OCI-LY7 (cell line): ENCODE measurements at regions not wholly inside any gene's neighbourhood (a gene's known extent, or its start where the extent isn't known, plus 50 kb on each side); places are given as distances from the start of the nearest gene placed in this dataset.

Experiments
- BruUV-seq: library from RNA; stranded (reverse); fragments of 400-500 nt; replicated peaks from 2 replicates; lab custom pipeline; 2021; lab: Mats Ljungman, UMichigan
- CTCF ChIA-PET: fragments of 300-600 bp; sonication (Branson Sonifier 250); formaldehyde crosslinking; loops from one replicate; lab custom pipeline; 2022; ENCODE audit warnings: antibody characterized with exemption; ENCODE audit not compliant: unreplicated experiment; lab: Charles Lee
- POLR2A ChIA-PET: fragments of 300-600 bp; sonication (Branson Sonifier 250); formaldehyde crosslinking; loops from one replicate; lab custom pipeline; 2022; ENCODE audit warnings: antibody characterized with exemption; lab: Charles Lee
- DNase-seq: peaks from one replicate; pipeline ENCODE4 v3.0.0-alpha.2; 2015; ENCODE audit warnings: low spot score
- H2AFZ ChIP-seq: fragments of 200-600 bp; sonication (generic), shearing (Covaris generic); 2 replicates; pipeline ENCODE4 v1.6.1; 2014; ENCODE audit warnings: mild to moderate bottlenecking, antibody characterized with exemption, low read length, moderate library complexity
- H3K27ac ChIP-seq: fragments of 200-600 bp; sonication (generic); 2 replicates; pipeline ENCODE4 v1.5.1; 2014; ENCODE audit warnings: mixed run types, low read depth, mild to moderate bottlenecking, moderate library complexity, low read length, inconsistent platforms; ENCODE audit not compliant: poor library complexity, severe bottlenecking
- H3K36me3 ChIP-seq: fragments of 200-600 bp; sonication (generic); 2 replicates; pipeline ENCODE4 v1.6.1; 2014; ENCODE audit warnings: mild to moderate bottlenecking, antibody characterized with exemption, low read length, moderate library complexity, mixed read lengths; ENCODE audit not compliant: insufficient read depth
- H3K4me1 ChIP-seq: fragments of 200-600 bp; sonication (generic); 2 replicates; pipeline ENCODE4 v1.5.1; 2014; ENCODE audit warnings: mild to moderate bottlenecking, low read length; ENCODE audit not compliant: insufficient read depth, poor library complexity, severe bottlenecking
- H3K4me2 ChIP-seq: fragments of 200-600 bp; sonication (generic); 2 replicates; pipeline ENCODE4 v1.6.1; 2014; ENCODE audit warnings: mild to moderate bottlenecking, low read length
- H3K4me3 ChIP-seq: fragments of 200-600 bp; sonication (generic); 2 replicates; pipeline ENCODE4 v1.5.1; 2014; ENCODE audit warnings: mild to moderate bottlenecking, low read depth, low read length; ENCODE audit not compliant: poor library complexity, severe bottlenecking
- H3K79me2 ChIP-seq: fragments of 200-600 bp; sonication (generic); 2 replicates; pipeline ENCODE4 v1.6.1; 2016; ENCODE audit warnings: low read depth, mild to moderate bottlenecking, low read length, moderate library complexity, mixed read lengths; ENCODE audit not compliant: insufficient read depth
- H3K9me2 ChIP-seq: fragments of 200-600 bp; sonication (generic); 2 replicates; pipeline ENCODE4 v1.6.1; 2016; ENCODE audit warnings: mild to moderate bottlenecking, low read length, mixed read lengths; ENCODE audit not compliant: insufficient read depth
- H3K9me3 ChIP-seq: fragments of 200-600 bp; sonication (generic); 2 replicates; pipeline ENCODE4 v1.6.1; 2014; ENCODE audit warnings: mild to moderate bottlenecking, mixed run types, low read length, mixed read lengths
- H4K20me1 ChIP-seq: fragments of 200-600 bp; sonication (generic); 2 replicates; pipeline ENCODE4 v1.6.1; 2014; ENCODE audit warnings: mild to moderate bottlenecking, antibody characterized with exemption, low read length, moderate library complexity, mixed read lengths; ENCODE audit not compliant: insufficient read depth
- EZH2phosphoT487 ChIP-seq: fragments of 200-600 bp; sonication (generic); IDR thresholded peaks from 2 replicates; pipeline ENCODE4 v1.6.1; 2018; ENCODE audit warnings: low read depth, borderline replicate concordance, mild to moderate bottlenecking, mixed run types, antibody characterized with exemption, low read length, moderate library complexity, mixed read lengths
- intact Hi-C: fragments of 100-400 bp; cut with micrococcal nuclease; formaldehyde crosslinking; loops from one replicate; pipeline ENCODE4 v1.10.0; 2022; ENCODE audit not compliant: unreplicated experiment
- TF ChIP-seq, protein P1 (sequence below): fragments of 200-600 bp; sonication (generic); conservative IDR thresholded peaks from 2 replicates; pipeline ENCODE4 v1.5.1; 2014; ENCODE audit warnings: mild to moderate bottlenecking, antibody characterized with exemption, low read length, moderate library complexity, mixed read lengths

DNA sequence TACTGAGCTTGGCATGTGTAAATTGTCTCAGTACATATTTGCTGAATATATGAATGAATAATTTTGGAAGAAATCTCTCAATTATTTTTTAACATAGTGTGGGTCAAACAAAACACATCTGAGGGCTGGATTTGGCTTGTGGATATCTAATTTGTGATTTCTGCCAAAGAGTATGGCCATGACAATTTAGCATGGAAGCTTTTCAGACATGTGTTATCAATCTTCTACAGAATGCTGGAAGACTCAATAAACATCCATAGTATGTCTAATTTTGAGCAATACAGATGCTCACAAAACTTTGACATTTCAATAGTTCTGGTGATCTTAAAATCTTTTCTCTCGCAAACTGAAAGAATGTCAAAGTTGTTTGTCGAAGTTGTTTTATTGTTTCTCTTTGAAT is 214.1 kb upstream of the ANKH start:
- ChIA-PET CTCF (no interaction called here), POLR2A (no interaction called here)
- Histone ChIP-seq H3K4me2 (no peak overlapping the region), H2AFZ (no peak overlapping the region), H3K4me3 (no peak overlapping the region), H3K79me2 (no peaks in the 10 kb centered on the region), H3K36me3 (no peaks in the 10 kb centered on the region), H3K27ac (no peak overlapping the region), H3K9me3 (no peaks in the 10 kb centered on the region), H3K4me1 (no peaks in the 10 kb centered on the region), H4K20me1 (no peaks in the 10 kb centered on the region), H3K9me2 (no peaks in the 10 kb centered on the region)
- TF ChIP-seq, protein P1, sequence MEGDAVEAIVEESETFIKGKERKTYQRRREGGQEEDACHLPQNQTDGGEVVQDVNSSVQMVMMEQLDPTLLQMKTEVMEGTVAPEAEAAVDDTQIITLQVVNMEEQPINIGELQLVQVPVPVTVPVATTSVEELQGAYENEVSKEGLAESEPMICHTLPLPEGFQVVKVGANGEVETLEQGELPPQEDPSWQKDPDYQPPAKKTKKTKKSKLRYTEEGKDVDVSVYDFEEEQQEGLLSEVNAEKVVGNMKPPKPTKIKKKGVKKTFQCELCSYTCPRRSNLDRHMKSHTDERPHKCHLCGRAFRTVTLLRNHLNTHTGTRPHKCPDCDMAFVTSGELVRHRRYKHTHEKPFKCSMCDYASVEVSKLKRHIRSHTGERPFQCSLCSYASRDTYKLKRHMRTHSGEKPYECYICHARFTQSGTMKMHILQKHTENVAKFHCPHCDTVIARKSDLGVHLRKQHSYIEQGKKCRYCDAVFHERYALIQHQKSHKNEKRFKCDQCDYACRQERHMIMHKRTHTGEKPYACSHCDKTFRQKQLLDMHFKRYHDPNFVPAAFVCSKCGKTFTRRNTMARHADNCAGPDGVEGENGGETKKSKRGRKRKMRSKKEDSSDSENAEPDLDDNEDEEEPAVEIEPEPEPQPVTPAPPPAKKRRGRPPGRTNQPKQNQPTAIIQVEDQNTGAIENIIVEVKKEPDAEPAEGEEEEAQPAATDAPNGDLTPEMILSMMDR = no peak
- TF ChIP-seq EZH2phosphoT487 = no peak
- intact Hi-C loops = no loop called here
- no peak for DNase-seq
- BruUV-seq = no TSS peak

DNA sequence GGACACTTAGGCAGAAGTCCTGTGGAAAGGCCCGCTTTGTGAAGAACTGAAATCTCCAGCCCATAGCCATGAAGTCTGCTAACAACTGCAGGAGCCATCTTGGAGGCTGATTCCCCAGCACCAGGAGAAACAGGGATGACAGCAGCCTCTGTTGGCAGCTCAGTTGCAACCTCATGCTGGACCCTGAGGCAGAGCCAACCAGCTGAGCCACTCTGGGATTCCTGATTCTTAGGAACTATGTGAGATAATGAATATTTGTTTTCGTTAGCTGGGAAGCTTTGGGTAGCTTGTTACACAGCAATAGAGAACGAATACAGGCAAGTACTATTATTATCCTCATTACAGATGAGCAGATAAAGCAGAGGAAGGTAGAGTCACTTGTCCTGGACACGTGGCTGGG is 210.5 kb upstream of the ANKH start:
- Histone ChIP-seq H3K9me3 (no peaks in the 10 kb centered on the region), H3K27ac (no peak overlapping the region), H3K4me3 (no peak overlapping the region), H3K4me2 (no peak overlapping the region), H3K79me2 (no peaks in the 10 kb centered on the region), H2AFZ (no peak overlapping the region), H4K20me1 (no peaks in the 10 kb centered on the region), H3K9me2 (no peaks in the 10 kb centered on the region), H3K4me1 (no peaks in the 10 kb centered on the region), H3K36me3 (no peaks in the 10 kb centered on the region)
- TF ChIP-seq, protein P1 = no peak
- TF ChIP-seq EZH2phosphoT487 = no peak
- BruUV-seq = no TSS peak
- intact Hi-C loops = no loop called here
- no peak for DNase-seq
- CTCF ChIA-PET = no interaction called here
- POLR2A ChIA-PET = no interaction called here

DNA sequence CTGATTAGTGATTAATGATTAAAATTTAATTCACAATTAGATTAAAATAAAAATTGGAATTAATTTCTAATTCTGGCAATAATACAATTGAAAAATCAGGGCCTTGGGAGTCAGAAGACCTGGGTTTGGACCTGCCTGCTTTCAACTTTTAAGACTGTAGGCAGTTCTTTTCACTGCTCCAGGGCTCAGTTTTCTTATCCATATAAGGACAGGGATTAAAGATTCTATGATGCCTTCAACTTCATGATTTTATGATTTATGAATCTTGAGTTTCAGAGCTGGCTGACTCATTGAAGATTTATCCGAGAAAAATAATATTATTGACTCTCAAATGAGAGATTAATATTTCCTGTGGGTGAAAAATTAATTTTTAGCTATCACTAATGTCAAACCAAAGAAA is 208.6 kb upstream of the ANKH start:
- ChIA-PET POLR2A (interaction anchor here (1.7 kb wide), 1 partner anchor 25 kb away, joined by 3 read pairs; no protein-coding TSS in a partner anchor), CTCF (no interaction called here)
- Histone ChIP-seq H3K4me1 (no peaks in the 10 kb centered on the region), H3K9me2 (no peaks in the 10 kb centered on the region), H3K4me2 (no peak overlapping the region), H4K20me1 (no peaks in the 10 kb centered on the region), H2AFZ (no peak overlapping the region), H3K27ac (no peak overlapping the region), H3K9me3 (no peaks in the 10 kb centered on the region), H3K36me3 (no peaks in the 10 kb centered on the region), H3K4me3 (no peak overlapping the region), H3K79me2 (no peaks in the 10 kb centered on the region)
- no TSS peak for BruUV-seq
- intact Hi-C loops = no loop called here
- no peak for DNase-seq
- TF ChIP-seq EZH2phosphoT487 = no peak
- TF ChIP-seq, protein P1 = no peak
